Duodenal mucosa (tissue), 2 donors: ENCODE measurements at regions not wholly inside any gene's neighbourhood (a gene's known extent, or its start where the extent isn't known, plus 50 kb on each side); places are given as distances from the start of the nearest gene placed in this dataset.

Experiments used
- H3K27ac ChIP-seq: one replicate; pipeline ENCODE4 v1.7.0; 2013; ENCODE audit warnings: low read depth, low read length
- H3K27me3 ChIP-seq, 2 donors: one replicate each; pipeline ENCODE4 v1.7.0; 2013; ENCODE audit warnings: low read length in 2 of 2, control low read depth in 1 of 2; ENCODE audit not compliant: insufficient read depth in 2 of 2, control insufficient read depth in 1 of 2
- H3K36me3 ChIP-seq, 2 donors: one replicate each; pipeline ENCODE4 v1.7.0; 2013; ENCODE audit warnings: low read length in 2 of 2, control low read depth in 1 of 2; ENCODE audit not compliant: insufficient read depth in 2 of 2, control insufficient read depth in 1 of 2
- H3K4me1 ChIP-seq, 2 donors: one replicate each; pipeline ENCODE4 v1.7.0; 2013; ENCODE audit warnings: low read length in 2 of 2, control low read depth in 1 of 2; ENCODE audit not compliant: insufficient read depth in 2 of 2, control insufficient read depth in 1 of 2
- H3K4me3 ChIP-seq, 2 donors: one replicate each; pipeline ENCODE4 v1.7.0; 2013; ENCODE audit warnings: low read length in 2 of 2, low read depth in 1 of 2
- H3K9ac ChIP-seq, 2 donors: one replicate each; pipeline ENCODE4 v1.7.0; 2013; ENCODE audit warnings: low read length in 2 of 2, low read depth in 1 of 2
- H3K9me3 ChIP-seq, 2 donors: one replicate each; pipeline ENCODE4 v1.7.0; 2013; ENCODE audit warnings: low read length in 2 of 2, control low read depth in 1 of 2; ENCODE audit not compliant: control insufficient read depth in 1 of 2

DNA sequence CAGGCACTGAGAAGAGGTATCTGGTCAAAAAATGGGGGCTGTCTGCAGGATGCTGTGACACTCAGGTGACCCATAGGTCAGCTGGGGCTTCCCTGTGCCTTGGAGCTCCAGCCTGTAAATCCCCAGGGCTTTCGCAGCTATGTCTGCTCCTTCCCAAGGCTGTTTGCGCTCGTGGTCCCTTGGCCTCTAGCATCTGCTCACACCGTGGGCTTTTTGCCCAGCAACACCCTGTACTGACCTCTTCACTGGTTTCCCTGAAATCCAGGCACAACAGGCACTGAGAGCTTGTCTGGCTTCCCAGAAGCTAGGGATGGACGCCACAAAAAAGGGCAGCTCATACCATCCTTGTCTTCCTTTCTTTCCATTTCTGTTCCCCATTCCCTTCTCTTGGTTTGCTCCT is 280.3 kb upstream of the HABP2 start:
- no peak overlapping the region for H3K27ac ChIP-seq
- no peaks in the 10 kb centered on the region for H3K36me3 ChIP-seq
- no peak overlapping the region for H3K9ac ChIP-seq
- peaks cover 0 to 3% of the 10 kb centered on the region in 2 donors for H3K9me3 ChIP-seq
- H3K27me3 ChIP-seq, result no peaks in the 10 kb centered on the region
- peaks cover 0 to 11% of the 10 kb centered on the region in 2 donors for H3K4me1 ChIP-seq
- no peak overlapping the region for H3K4me3 ChIP-seq

DNA sequence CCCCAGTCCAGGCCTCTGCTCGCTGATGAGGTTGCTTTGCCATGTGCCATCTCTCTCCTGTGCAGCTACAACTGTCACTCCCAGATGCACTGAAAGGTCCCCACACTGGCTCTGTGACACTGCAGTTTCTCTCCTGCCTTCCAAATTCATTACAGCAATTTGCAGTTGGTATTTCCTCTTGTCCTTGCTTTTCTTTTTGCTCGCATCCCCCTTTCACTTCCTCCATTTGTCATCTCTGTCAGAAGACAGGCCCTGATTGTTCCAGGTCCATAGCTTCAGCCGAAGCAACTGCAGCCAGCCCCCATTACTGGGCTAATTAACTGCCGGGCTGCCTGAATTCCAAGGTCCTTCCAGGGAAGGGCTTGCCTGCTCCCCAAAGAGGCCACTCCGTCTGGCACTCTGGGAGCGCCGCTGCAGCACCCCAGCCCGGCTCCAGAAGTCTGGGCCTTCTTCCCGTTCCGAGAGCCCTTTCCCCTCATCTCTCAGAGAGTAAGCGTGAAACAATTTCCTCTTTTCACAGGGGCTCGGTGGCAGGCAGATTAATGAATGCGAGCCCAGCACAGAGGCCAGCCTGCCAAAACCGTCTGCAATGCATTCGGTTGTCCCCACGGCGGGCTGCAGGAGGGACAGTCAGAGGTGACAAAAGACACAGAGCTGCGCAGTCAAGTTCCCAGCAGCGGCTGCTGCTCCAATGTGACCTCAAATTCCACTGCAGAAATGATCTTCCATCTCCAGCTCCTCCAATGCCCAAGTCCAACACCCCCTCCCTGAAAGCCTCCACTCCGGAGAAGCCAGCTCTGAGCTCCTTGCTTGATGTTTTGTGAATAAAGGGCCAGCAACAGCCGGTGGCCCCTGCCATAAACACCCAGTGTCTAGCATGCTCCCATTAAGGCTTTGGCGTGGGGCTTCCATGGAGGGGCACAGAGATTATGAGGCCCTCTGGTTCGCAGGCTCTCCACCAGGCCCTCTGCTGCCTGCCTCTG is 279.4 kb upstream of the HABP2 start:
- Histone ChIP-seq H3K27ac (no peak overlapping the region), H3K4me3 (no peak overlapping the region), H3K27me3 (no peaks in the 10 kb centered on the region), H3K9ac (no peak overlapping the region), H3K36me3 (no peaks in the 10 kb centered on the region), H3K9me3 (peaks cover 0 to 3% of the 10 kb centered on the region in 2 donors), H3K4me1 (peaks cover 0 to 11% of the 10 kb centered on the region in 2 donors)

DNA sequence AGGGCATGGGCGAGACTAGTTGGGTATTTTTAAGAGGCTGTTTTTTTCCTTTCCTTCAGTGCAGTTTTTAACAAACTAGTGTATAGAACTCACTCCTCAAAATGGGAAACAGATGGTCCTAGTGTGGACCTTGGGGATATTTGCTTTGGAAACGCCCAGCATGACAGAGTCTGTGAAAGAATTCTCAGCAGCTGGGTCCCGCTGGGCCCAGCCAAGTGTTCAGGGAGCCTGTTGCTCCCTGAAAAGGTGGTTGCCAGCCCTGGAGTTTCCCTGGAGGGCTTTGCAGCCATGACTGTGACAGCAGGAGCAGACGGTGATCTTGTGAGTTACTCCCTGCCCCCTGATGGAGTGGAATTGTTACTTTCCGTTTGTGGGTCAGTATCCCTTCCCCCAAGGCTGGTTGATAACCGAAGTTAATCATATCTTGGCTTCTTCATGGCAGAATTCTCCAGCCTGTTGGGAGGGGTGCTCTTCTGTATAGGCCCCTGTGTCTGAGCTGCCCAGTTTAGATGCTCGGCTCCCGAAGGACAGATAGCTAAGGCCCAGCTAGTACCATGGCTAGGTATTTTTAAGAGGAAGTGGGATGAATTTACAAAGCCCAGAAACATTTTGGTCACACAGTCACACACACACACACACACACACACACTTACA is 278.6 kb upstream of the HABP2 start:
- Histone ChIP-seq H3K4me1 (peaks cover 0 to 11% of the 10 kb centered on the region in 2 donors), H3K9me3 (peaks cover 0 to 3% of the 10 kb centered on the region in 2 donors), H3K9ac (no peak overlapping the region), H3K27ac (no peak overlapping the region), H3K27me3 (no peaks in the 10 kb centered on the region), H3K4me3 (no peak overlapping the region), H3K36me3 (no peaks in the 10 kb centered on the region)

DNA sequence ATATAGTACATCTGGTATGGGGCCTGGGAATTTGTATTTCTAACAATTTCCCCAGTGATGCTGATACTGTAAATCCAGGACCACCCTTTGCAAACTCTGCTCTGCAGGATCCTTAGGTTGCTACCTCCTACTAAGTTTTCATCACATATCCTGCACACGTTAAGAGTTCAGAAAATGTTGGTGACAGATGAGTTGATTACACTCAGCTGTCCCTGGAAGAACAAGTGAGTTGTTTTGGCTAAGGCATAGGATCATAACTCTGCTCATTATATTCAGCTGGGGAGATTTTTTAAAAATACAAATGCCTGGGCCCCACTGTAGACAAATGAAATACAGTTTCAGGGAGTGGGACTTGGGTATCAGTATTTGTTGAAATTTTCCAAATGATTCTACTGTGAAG is 274.6 kb upstream of the HABP2 start:
- no peaks in the 10 kb centered on the region for H3K27me3 ChIP-seq
- no peak overlapping the region for H3K9ac ChIP-seq
- H3K9me3 ChIP-seq, result peaks cover 0 to 3% of the 10 kb centered on the region in 2 donors
- H3K27ac ChIP-seq, result no peak overlapping the region
- no peak overlapping the region for H3K4me3 ChIP-seq
- H3K4me1 ChIP-seq, result peaks cover 0 to 7% of the 10 kb centered on the region in 2 donors
- H3K36me3 ChIP-seq, result no peaks in the 10 kb centered on the region

DNA sequence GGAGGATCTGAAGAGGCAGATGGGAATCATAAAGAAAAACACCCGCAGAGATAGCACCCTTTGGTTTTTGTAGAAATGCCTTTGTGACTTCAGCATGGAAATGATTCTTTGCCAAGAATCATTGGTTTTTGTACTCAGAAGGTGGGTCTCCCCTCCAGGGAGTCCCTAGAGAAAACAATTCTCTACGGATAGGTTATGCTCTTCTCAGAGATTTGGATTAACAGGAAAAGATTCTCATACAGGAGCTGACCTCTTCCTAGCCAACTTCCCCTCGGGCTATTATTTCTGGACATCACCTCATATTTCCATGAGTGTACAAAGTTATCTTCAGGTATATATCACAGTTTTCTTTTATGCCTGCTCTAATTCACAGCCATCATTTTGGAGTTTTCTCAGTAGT is 274.2 kb upstream of the HABP2 start:
- H3K9ac ChIP-seq, result no peak overlapping the region
- no peak overlapping the region for H3K27ac ChIP-seq
- H3K27me3 ChIP-seq, result no peaks in the 10 kb centered on the region
- H3K4me3 ChIP-seq, result no peak overlapping the region
- no peaks in the 10 kb centered on the region for H3K36me3 ChIP-seq
- peaks cover 0 to 3% of the 10 kb centered on the region in 2 donors for H3K9me3 ChIP-seq
- peaks cover 0 to 6% of the 10 kb centered on the region in 2 donors for H3K4me1 ChIP-seq

DNA sequence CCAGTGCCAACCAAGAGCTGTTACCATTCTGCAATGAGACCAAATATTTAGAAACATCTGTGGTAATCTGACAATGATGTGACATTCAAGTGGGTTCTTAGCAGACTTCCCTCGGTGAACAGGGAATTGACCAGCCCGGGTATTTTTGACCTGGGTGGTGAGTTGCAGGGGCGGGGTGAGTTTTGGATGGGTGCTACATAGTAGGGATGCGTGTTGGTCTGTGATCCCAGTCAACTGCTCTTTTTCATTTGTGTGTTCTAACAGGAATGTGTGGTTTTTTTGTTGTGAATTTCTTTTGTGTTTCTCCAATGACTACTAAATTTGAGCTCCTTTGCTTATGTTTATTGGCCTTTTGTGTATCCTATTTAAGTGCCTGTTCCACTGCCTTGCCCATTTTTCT is 273.6 kb upstream of the HABP2 start:
- no peaks in the 10 kb centered on the region for H3K4me1 ChIP-seq
- no peak overlapping the region for H3K27ac ChIP-seq
- no peaks in the 10 kb centered on the region for H3K36me3 ChIP-seq
- H3K9ac ChIP-seq, result no peak overlapping the region
- H3K27me3 ChIP-seq, result no peaks in the 10 kb centered on the region
- peaks cover 0 to 3% of the 10 kb centered on the region in 2 donors for H3K9me3 ChIP-seq
- H3K4me3 ChIP-seq, result no peak overlapping the region

DNA sequence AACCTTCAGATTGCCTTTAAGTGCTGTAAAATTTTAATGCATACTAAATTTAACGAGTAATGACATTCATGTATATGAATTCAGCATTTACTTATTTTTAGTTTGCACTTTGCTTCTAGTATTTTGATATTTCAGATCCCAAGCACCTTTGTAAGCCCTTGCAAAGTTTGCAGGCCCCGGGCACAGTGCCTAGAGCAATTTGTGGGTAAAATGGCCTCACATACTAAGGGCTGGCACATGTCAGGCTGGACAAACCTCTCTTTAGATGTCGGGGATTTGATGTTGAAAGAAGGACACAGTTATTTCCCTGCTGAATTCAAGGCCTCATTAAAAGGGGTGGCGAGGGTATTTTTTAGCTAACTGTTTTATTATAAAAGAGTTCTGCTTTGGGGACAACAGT is 270.3 kb upstream of the HABP2 start:
- Histone ChIP-seq H3K4me3 (no peak overlapping the region), H3K9ac (no peak overlapping the region), H3K9me3 (no peaks in the 10 kb centered on the region), H3K4me1 (no peaks in the 10 kb centered on the region), H3K36me3 (no peaks in the 10 kb centered on the region), H3K27me3 (no peaks in the 10 kb centered on the region), H3K27ac (no peak overlapping the region)

DNA sequence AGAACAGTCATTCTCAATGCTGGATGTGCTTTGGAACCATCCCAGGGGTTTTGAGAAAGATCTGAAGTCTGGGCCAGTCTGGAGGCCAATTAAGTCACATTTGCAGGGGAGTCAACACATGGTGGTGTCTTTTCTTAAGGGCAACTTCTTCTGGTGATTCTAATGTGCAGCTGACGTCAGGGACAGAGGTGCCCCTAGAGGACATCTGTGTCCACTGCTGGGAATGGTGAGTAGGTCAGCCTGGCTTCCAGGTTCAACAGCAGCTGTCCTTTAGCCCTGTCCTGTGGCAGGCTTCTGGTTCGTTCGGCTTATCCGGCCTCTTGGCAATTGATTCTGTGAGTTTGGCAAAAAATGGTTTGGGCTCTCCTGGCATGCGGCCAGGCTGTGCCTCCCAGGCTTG is 269.7 kb upstream of the HABP2 start:
- H3K36me3 ChIP-seq, result no peaks in the 10 kb centered on the region
- H3K27ac ChIP-seq, result no peak overlapping the region
- H3K27me3 ChIP-seq, result no peaks in the 10 kb centered on the region
- no peak overlapping the region for H3K9ac ChIP-seq
- no peaks in the 10 kb centered on the region for H3K9me3 ChIP-seq
- H3K4me3 ChIP-seq, result no peak overlapping the region
- no peaks in the 10 kb centered on the region for H3K4me1 ChIP-seq

DNA sequence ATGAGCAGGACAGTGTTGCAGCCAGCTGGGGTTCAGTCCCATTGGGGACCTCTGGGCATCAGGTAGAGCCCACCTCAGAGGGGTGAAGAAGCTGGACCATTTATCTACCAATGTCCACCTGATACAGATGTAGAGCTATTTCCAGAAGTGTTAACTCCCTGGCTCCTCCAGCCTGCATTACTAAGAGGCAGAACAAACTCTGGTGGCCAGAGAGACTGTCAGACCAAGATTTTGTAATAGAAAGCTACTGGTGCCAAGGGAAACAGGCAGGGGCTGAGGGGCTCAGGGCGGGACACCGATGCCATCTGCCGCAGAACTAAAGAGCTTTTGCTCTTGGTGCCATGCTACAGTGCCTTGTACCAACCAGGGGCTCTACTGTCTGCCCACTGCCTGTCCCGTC is 268.2 kb upstream of the HABP2 start:
- Histone ChIP-seq H3K4me1 (no peaks in the 10 kb centered on the region), H3K9ac (no peak overlapping the region), H3K36me3 (no peaks in the 10 kb centered on the region), H3K27ac (no peak overlapping the region), H3K4me3 (no peak overlapping the region), H3K27me3 (no peaks in the 10 kb centered on the region), H3K9me3 (no peaks in the 10 kb centered on the region)

DNA sequence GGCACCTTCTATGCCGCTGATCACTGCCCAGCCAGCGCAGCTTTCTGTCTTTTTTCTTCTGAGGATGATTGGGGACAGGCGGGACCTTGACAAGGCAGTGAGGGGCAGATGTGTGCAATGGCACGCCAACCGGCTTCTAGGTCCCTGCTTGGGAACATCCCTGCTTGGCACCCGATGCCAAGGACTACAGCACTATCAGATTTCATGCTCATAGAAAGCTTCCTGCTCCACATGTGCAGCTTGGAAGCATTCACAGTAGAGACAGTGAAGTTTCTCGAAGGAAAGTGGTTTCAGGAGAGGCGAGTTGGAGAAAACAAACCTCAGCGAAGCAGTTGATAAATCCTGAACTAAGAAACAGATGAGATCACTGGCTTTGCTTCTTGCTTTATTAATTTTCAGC is 267.5 kb upstream of the HABP2 start:
- Histone ChIP-seq H3K36me3 (no peaks in the 10 kb centered on the region), H3K27ac (no peak overlapping the region), H3K4me1 (no peaks in the 10 kb centered on the region), H3K4me3 (no peak overlapping the region), H3K9ac (no peak overlapping the region), H3K27me3 (no peaks in the 10 kb centered on the region), H3K9me3 (no peaks in the 10 kb centered on the region)
